KBM-7 (cell line): ENCODE measurements at regions not wholly inside any gene's neighbourhood (a gene's known extent, or its start where the extent isn't known, plus 50 kb on each side); places are given as distances from the start of the nearest gene placed in this dataset.

Experiments
- DNase-seq: peaks from one replicate; pipeline ENCODE4 v3.0.0-alpha.2; 2015
- in situ Hi-C: fragments of 300-500 bp; cut with MboI; formaldehyde crosslinking; loops from 2 replicates; pipeline ENCODE4 v1.14.3; 2020; ENCODE audit warnings: low sequenced_read_pairs, low pct_unique_long_range_greater_than_20kb, mixed read lengths

DNA sequence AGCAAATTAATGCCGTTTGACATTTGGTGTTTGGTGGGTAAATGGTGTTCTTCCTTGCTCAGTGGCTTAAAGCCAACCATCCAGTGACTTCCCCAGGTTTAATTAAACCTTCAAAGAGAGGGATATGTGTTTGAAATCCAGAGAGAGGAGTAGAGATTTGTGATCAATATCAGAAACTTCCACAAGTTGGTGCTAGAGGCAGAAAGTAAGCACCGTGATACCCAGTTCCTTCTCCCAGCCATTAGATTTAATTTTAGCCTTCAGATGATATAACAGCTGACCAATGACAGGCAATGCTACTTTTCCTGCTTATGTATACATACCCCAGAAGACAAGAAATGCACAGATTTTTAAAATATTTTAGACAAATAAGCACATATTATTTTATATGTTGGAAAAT, 398.5 kb downstream of the CDH2 start:
- no peak for DNase-seq
- in situ Hi-C loops: no loop called here

GRCh38 chr18:27772081-27772480, 404.8 kb downstream of the CDH2 start:
- in situ Hi-C loops: no loop called here
- DNase-seq: no peak

DNA sequence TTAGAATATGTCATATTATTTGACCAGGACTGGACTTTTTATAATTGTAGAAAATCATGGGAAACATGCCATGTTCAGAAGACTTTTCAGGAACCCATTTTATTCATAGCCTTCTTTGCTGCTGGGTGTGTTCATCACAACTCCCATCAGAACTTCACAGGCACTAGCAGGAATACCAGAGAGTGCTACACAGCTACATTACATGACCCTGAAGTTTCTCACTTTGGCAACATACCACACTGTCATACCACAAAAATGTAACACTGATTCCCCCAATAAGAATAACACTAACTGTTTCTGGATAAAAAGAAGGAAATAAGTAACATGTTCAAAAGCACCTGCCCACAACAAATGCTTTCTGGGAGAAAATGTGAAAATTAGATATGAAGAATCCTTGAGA, 405.4 kb downstream of the CDH2 start:
- DNase-seq: no peak
- in situ Hi-C loops: no loop called here

- in situ Hi-C loops: no loop called here
- DNase-seq: no peak
These were observed 407.8 kb downstream of the CDH2 start for GRCh38 chr18:27769152-27769551.

DNA sequence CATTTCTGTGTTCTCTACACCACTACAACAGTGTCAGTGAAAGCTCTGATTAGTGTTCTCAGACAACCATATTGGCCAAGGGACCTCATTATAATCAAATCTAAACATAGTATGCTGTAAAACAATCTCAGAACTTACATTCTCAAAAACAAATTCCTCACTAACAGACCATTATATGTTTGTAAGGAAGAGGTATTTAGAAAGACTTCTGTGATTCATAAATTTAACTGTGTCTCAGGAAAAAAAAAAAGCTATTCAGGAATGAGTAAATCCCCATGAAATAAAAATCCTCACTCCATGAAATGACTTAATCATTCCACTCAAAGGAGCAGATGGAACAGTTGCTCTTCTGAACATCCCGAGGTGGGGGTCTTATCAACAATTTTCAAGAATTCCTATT, 413.0 kb downstream of the CDH2 start:
- in situ Hi-C loops: no loop called here
- no peak for DNase-seq

DNA sequence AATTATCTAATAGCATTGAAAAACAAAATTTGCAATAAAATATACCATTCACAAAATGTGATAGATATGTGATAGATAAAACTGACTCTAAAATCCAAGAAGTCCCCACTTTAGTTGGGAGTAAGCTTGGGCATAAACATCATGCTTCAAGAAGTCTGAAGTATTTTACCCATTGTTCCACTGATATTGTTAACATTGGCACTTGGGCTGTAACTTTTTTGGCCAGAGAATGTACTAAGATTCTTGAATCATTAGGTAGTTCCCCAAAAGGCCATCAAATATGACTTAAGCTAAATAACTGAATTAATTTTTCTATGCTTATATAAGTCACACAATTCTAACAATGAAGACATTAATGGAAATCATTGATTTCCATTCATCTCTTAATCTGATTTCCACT, 413.6 kb downstream of the CDH2 start:
- in situ Hi-C loops: no loop called here
- DNase-seq: no peak

GRCh38 chr18:27762054-27762453, 414.9 kb downstream of the CDH2 start:
- DNase-seq: no peak
- in situ Hi-C loops: no loop called here

DNA sequence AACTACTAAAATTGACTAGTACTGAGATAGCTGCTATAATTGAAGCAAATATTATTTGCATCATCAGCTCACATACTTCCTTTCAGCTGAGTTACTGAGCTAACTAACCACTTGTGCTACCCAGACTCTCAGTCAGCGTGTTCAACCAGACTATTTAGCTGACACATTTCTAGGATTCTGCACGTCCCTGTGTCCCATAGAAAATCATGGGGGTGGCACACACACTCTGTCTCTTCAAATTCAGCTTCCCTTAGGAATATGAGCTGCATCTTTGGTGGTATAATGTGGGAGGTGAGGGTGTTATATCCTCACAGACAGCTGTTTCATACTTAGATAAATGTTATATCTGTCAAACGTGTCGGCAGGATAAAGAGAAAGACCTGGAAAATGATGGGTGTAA, 424.0 kb downstream of the CDH2 start:
- in situ Hi-C loops: no loop called here
- DNase-seq: no peak

GRCh38 chr18:27750923-27751322, 426.0 kb downstream of the CDH2 start:
- DNase-seq: no peak
- in situ Hi-C loops: no loop called here

DNA sequence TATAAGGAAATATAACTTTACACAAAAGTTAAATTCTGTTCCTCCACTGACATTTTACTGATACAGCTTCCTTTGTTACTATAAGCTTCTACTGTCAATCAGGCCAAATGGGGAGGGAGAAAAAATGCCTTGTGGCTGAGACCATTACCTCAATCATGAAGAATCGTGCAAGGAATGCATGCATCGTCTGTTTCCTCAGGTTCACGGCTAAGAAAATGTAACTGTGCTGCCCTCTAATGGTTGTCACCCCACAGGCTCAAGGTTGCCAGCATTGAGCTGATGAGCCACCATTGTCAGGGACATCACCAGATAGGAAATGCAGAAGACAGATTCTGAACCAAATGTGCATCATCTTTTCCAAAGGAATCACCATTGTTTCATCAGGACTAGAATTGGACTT, 426.9 kb downstream of the CDH2 start:
- peak; percentile 32 for DNase-seq
- in situ Hi-C loops: no loop called here

DNA sequence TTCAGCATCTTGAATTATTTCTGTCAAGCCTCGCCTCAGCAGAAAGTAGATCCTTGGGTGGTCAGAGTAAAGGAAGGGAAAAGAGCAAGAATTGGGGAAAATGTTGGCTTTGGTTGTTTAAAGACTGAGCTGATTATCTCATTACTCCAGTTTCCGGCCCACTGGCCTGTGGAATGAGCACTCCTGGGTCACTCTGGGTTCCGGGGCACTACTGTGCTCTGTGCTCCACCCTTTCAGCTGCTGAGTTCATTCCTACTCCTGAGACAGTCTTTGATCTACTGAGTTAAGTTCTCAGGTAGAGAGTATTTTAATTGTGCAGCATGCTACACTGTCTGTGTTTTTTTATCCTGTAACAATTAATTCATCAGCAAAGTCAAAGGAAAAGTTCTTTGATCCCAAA, 427.7 kb downstream of the CDH2 start:
- DNase-seq: no peak
- in situ Hi-C loops: no loop called here

GRCh38 chr18:27746241-27746640, 430.7 kb downstream of the CDH2 start:
- no peak for DNase-seq
- in situ Hi-C loops: no loop called here

DNA sequence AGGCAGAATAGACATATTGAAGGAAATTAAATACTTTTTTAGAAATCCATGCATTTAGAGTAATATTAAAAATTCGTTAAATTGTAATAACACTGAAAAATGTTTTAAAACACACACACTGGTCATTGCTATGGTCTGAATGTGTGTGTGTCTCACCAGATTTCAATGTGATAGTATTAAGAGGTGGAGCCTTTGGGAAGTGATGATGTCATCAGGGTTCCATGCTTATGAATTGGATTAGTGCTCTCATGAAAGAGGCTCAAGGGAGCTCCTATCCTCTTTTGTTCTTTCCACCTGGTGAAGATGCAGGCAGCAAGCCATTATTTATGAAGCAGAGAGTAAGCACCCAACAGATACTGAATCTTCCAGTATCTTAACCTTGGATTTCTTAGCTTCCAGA, 441.8 kb downstream of the CDH2 start:
- no peak for DNase-seq
- in situ Hi-C loops: no loop called here

- no peak for DNase-seq
- in situ Hi-C loops: no loop called here
These were observed 445.7 kb downstream of the CDH2 start for GRCh38 chr18:27731211-27731610.

DNA sequence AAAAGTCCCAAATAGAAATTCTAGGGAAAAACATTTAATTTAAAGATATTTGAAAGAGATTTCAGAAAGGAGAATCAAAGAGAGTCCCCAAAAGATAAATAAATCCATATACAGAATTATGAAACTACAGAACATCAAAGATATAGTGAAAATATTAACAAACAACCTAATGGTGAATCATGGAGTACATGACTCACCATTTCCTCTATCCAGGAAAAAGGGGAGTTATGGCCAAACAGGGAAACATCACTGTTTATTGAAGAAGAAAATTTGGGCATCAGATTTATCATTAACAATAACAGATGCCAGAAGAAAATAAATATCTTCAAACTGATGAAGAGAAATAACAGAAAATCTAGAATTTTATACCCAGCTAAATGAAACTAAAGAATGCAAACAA, 448.3 kb downstream of the CDH2 start:
- no peak for DNase-seq
- in situ Hi-C loops: no loop called here

GRCh38 chr18:27724362-27724761, 452.6 kb downstream of the CDH2 start:
- in situ Hi-C loops: no loop called here
- DNase-seq: no peak

GRCh38 chr18:27723168-27723567, 453.8 kb downstream of the CDH2 start:
- in situ Hi-C loops: no loop called here
- DNase-seq: no peak

GRCh38 chr18:27719680-27720079, 457.2 kb downstream of the CDH2 start:
- no peak for DNase-seq
- in situ Hi-C loops: no loop called here

DNA sequence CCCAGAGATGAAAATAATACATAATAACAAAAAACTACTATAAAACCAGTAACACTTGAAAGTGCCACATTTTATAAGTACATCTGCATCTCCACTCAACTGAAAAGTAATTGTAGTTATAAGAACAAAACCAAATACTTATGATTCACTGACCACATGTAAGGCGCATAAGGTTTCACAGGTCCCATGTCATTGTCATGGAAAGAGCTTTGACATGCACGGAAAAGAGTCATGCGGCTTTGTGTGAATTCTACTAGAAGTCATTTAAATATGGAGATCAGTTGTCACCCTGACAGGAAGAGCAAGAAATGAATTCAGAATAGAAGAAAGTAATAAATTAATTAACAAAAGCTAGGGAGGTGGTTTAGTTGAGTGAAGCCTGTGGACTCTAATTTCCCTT, 459.1 kb downstream of the CDH2 start:
- no peak for DNase-seq
- in situ Hi-C loops: no loop called here

- in situ Hi-C loops: no loop called here
- no peak for DNase-seq
These were observed 459.7 kb downstream of the CDH2 start for GRCh38 chr18:27717250-27717649.

DNA sequence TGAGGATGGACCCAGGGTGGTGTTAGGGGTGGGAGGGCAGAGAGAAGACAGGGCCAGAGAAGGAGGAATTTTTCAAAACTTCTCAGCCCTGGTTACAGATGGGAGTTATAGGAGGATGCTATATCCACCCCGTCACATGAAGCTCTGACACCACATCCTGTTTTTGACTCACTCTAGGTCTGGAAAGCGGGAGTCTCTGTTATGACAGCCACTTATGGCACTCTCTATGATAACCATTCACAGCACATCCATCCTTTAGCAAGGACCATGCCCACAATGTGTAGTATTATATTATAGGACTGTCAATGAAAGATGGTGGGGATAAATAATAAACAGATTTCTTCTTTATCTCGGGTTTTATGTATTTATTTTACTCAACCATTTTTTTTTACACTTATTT, 461.2 kb downstream of the CDH2 start:
- in situ Hi-C loops: no loop called here
- no peak for DNase-seq

DNA sequence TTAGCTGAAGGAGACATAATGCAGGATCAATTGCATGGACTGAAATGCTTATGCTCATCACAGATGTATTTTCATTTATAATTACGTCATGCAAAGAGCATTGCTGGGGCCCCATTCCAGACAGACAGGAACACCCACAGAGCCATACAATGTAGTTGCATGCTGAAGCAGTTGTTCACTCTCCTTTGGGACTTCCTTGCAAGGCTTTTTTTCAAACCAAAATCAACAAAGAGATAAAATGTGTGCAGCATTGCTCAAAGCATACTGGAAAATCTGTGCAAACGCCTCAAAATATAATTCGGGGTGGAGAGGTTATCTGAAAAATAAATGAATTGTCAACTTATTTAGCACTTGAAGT, 463.2 kb downstream of the CDH2 start:
- no peak for DNase-seq

More for the DNA sequence above, 463.2 kb downstream of the CDH2 start:
- in situ Hi-C loops: no loop called here
